HEK293 (cell line): ENCODE measurements at regions not wholly inside any gene's neighbourhood (a gene's known extent, or its start where the extent isn't known, plus 50 kb on each side); places are given as distances from the start of the nearest gene placed in this dataset.
"Not testable (repeated sequence)": the region's sequence is repeated elsewhere in the genome, so short reads cannot be mapped to it uniquely, and the experiment has no call there.

Source experiments
- RBAK ChIP-seq: fragments of 450-650 bp; formaldehyde crosslinking; IDR thresholded peaks from 2 replicates; pipeline ENCODE4 v1.5.1; 2016; ENCODE audit warnings: missing biosample characterization, missing genetic modification characterization
- ZNF596 ChIP-seq: fragments of 450-650 bp; IDR thresholded peaks from 2 replicates; pipeline ENCODE4 v1.5.0; 2018; ENCODE audit warnings: missing biosample characterization, mild to moderate bottlenecking, missing genetic modification characterization, moderate library complexity
- ZNF747 ChIP-seq: fragments of 450-650 bp; formaldehyde crosslinking; IDR thresholded peaks from 2 replicates; pipeline ENCODE4 v1.5.1; 2016; ENCODE audit warnings: missing biosample characterization, missing genetic modification characterization
- TF ChIP-seq, protein P1 (sequence below): sonication (generic); formaldehyde crosslinking; IDR thresholded peaks from 2 replicates; pipeline ENCODE4 v1.8.1; 2022; ENCODE audit warnings: mild to moderate bottlenecking, moderate library complexity, missing genetic modification reagents
- TF ChIP-seq, protein P2 (sequence below): fragments of 450-650 bp; formaldehyde crosslinking; IDR thresholded peaks from 2 replicates; pipeline ENCODE4 v1.5.1; 2016; ENCODE audit warnings: missing biosample characterization, missing genetic modification characterization

DNA sequence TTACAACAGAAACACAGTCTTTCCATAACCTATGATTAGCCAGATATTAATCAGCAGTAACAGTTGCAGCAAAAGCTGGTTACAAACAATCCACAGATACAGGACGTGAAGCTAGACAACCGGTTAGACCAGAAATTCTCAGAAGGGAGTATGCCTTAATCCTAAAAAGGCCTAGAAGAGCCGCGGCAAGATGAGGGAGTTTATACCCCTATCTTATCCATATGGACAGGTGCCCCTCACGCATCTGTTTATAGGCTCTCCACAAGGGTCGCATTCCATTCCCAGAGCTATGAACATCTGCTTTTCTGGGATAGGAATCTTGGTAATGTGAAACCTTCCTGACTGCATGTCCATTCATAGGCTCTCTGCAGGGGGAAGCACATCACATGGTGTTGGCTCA, 237.9 kb downstream of the WNT5A start:
- TF ChIP-seq, protein P1, sequence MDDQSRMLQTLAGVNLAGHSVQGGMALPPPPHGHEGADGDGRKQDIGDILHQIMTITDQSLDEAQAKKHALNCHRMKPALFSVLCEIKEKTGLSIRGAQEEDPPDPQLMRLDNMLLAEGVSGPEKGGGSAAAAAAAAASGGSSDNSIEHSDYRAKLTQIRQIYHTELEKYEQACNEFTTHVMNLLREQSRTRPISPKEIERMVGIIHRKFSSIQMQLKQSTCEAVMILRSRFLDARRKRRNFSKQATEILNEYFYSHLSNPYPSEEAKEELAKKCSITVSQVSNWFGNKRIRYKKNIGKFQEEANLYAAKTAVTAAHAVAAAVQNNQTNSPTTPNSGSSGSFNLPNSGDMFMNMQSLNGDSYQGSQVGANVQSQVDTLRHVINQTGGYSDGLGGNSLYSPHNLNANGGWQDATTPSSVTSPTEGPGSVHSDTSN (CRISPR knock-in tag): not testable (repeated sequence)
- TF ChIP-seq RBAK, ZNF747, ZNF596 (tag by site-specific recombination): not testable (repeated sequence)
- TF ChIP-seq, protein P2, sequence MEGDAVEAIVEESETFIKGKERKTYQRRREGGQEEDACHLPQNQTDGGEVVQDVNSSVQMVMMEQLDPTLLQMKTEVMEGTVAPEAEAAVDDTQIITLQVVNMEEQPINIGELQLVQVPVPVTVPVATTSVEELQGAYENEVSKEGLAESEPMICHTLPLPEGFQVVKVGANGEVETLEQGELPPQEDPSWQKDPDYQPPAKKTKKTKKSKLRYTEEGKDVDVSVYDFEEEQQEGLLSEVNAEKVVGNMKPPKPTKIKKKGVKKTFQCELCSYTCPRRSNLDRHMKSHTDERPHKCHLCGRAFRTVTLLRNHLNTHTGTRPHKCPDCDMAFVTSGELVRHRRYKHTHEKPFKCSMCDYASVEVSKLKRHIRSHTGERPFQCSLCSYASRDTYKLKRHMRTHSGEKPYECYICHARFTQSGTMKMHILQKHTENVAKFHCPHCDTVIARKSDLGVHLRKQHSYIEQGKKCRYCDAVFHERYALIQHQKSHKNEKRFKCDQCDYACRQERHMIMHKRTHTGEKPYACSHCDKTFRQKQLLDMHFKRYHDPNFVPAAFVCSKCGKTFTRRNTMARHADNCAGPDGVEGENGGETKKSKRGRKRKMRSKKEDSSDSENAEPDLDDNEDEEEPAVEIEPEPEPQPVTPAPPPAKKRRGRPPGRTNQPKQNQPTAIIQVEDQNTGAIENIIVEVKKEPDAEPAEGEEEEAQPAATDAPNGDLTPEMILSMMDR (tag by site-specific recombination): not testable (repeated sequence)
